ENCODE measurements at regions not wholly inside any gene's neighbourhood (a gene's known extent, or its start where the extent isn't known, plus 50 kb on each side); places are given as distances from the start of the nearest gene placed in this dataset.

- H3K4me1 Mint-ChIP-seq, result peaks cover 31% of the 10 kb centered on the region
- peaks cover 8% of the 10 kb centered on the region for H3K27me3 Mint-ChIP-seq (ENCODE audit: low read depth, poor library complexity)
- no peak overlapping the region for H3K27ac Mint-ChIP-seq
- no peak overlapping the region for H3K4me3 Mint-ChIP-seq
- TF ChIP-seq, protein P1, sequence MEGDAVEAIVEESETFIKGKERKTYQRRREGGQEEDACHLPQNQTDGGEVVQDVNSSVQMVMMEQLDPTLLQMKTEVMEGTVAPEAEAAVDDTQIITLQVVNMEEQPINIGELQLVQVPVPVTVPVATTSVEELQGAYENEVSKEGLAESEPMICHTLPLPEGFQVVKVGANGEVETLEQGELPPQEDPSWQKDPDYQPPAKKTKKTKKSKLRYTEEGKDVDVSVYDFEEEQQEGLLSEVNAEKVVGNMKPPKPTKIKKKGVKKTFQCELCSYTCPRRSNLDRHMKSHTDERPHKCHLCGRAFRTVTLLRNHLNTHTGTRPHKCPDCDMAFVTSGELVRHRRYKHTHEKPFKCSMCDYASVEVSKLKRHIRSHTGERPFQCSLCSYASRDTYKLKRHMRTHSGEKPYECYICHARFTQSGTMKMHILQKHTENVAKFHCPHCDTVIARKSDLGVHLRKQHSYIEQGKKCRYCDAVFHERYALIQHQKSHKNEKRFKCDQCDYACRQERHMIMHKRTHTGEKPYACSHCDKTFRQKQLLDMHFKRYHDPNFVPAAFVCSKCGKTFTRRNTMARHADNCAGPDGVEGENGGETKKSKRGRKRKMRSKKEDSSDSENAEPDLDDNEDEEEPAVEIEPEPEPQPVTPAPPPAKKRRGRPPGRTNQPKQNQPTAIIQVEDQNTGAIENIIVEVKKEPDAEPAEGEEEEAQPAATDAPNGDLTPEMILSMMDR (IDR thresholded peaks at IDR 0.05), result no peak
- no peak for DNase-seq
- no peaks in the 10 kb centered on the region for H3K36me3 Mint-ChIP-seq (ENCODE audit: low read depth)
- H3K9me3 Mint-ChIP-seq, result peaks cover 4% of the 10 kb centered on the region
Observed at GRCh38 chr5:74196233-74196632, 444.3 kb downstream of the ENC1 start.

DNA sequence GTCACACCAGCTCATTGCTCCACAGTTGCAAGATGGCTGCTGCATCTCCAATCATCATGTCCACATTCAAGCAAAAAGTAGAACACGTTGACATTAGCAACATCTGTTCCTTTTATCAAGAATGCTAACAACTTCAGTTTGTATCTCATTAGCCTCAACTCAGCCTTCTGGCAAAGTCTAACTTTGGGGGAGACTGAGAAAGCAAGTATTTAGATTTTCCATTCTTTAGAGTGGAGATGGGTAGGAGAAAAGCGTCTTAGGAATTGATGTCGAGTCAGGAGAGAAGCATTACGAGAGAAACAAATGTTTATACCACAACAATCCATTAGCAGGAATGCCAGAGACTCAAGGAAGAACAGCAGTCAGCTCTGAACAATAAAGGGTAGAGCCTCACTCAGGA is 446.3 kb downstream of the ENC1 start:
- TF ChIP-seq, protein P1 (IDR thresholded peaks at IDR 0.05), result no peak
- Mint-ChIP-seq H3K4me3 (no peak overlapping the region), H3K27ac (no peak overlapping the region), H3K36me3 (ENCODE audit: low read depth) (no peaks in the 10 kb centered on the region), H3K27me3 (ENCODE audit: low read depth, poor library complexity) (peaks cover 8% of the 10 kb centered on the region), H3K9me3 (peaks cover 9% of the 10 kb centered on the region), H3K4me1 (peaks cover 11% of the 10 kb centered on the region)
- DNase-seq, result no peak

GRCh38 chr5:74192606-74193299 is 447.8 kb downstream of the ENC1 start:
- TF ChIP-seq, protein P1 (IDR thresholded peaks at IDR 0.05), result no peak
- Mint-ChIP-seq H3K4me1 (peaks cover 13% of the 10 kb centered on the region), H3K27ac (peak overlapping the region; percentile 94), H3K27me3 (ENCODE audit: low read depth, poor library complexity) (peaks cover 6% of the 10 kb centered on the region), H3K36me3 (ENCODE audit: low read depth) (peaks cover 6% of the 10 kb centered on the region), H3K4me3 (no peak overlapping the region), H3K9me3 (peaks cover 14% of the 10 kb centered on the region)
- no peak for DNase-seq

GRCh38 chr5:74188351-74189105 is 452.0 kb downstream of the ENC1 start:
- Mint-ChIP-seq H3K27ac (no peak overlapping the region), H3K4me1 (peaks cover 20% of the 10 kb centered on the region)

DNA sequence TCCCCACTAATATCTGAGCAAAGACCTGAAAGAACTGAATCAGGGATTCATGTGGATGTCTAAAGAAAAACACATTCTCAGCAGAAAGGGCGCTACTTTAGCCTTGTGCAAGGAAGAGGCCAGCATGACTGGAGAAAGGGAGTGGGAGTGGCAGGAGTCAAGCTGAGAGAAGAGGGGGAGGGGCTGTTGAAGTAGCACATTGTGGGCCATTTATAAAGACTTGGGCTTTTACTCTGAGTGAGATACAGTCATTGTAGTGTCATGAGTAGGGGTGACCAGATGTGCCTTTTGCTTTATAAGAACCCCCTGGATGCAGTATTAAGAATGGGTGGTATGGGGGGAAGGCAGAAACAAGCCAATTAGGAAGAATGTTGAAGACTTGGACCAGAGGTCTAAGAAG is 452.8 kb downstream of the ENC1 start:
- Mint-ChIP-seq H3K4me1 (peaks cover 15% of the 10 kb centered on the region), H3K4me3 (no peak overlapping the region), H3K36me3 (ENCODE audit: low read depth) (peaks cover 7% of the 10 kb centered on the region), H3K9me3 (peaks cover 10% of the 10 kb centered on the region), H3K27me3 (ENCODE audit: low read depth, poor library complexity) (peaks cover 6% of the 10 kb centered on the region), H3K27ac (peak overlapping the region; percentile 12)
- TF ChIP-seq, protein P1 (IDR thresholded peaks at IDR 0.05), result no peak
- no peak for DNase-seq

More at GRCh38 chr5:74188351-74189105, 452.0 kb downstream of the ENC1 start:
- Mint-ChIP-seq H3K27me3 (ENCODE audit: low read depth, poor library complexity) (peaks cover 6% of the 10 kb centered on the region), H3K4me3 (no peak overlapping the region), H3K9me3 (peaks cover 10% of the 10 kb centered on the region), H3K36me3 (ENCODE audit: low read depth) (peaks cover 7% of the 10 kb centered on the region)
- TF ChIP-seq, protein P1 (IDR thresholded peaks at IDR 0.05), result no peak
- no peak for DNase-seq
